NB4 (cell line): ENCODE measurements at regions not wholly inside any gene's neighbourhood (a gene's known extent, or its start where the extent isn't known, plus 50 kb on each side); places are given as distances from the start of the nearest gene placed in this dataset.

Source experiments
- DNase-seq: peaks from one replicate; pipeline ENCODE4 v3.0.0; 2010; ENCODE audit warnings: low read depth
- H3K4me3 ChIP-seq: one replicate; pipeline ENCODE4 v1.5.1; 2011; ENCODE audit warnings: mild to moderate bottlenecking, low read depth, low read length, moderate library complexity
- CTCF ChIP-seq: IDR thresholded peaks from one replicate; pipeline ENCODE4 v1.5.1; 2012; ENCODE audit warnings: low read depth, low read length
- MAX ChIP-seq: IDR thresholded peaks from 2 replicates; pipeline ENCODE4 v1.6.1; 2011; ENCODE audit warnings: low read depth, low read length
- MYC ChIP-seq: IDR thresholded peaks from 2 replicates; pipeline ENCODE4 v1.6.1; 2011; ENCODE audit warnings: low read depth, low read length
- POLR2A ChIP-seq: IDR thresholded peaks from 2 replicates; pipeline ENCODE4 v1.6.1; 2011; ENCODE audit warnings: mild to moderate bottlenecking; ENCODE audit not compliant: insufficient read length; ENCODE audit errors: extremely low read depth

DNA sequence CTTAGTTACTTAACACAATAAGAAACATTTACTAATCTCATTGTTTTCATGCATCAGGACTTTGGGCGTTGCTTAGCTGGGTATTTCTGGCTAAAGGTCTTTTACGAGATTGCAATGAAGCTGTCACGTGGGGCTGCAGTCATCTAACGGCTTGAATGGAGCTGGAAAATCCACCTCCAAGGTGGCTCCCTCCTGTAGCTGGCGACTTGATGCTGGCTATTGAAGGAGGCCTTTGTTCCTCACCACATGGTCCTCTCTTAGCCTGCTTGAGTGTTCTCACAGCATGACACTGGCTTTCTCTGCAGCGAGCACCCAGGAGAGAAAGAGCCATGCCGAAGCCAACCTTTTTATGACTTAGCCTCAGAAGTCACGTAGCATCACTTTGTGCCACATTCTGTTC is 92.0 kb downstream of the NHLRC3 start:
- TF ChIP-seq CTCF (no peak), POLR2A (no peak), MAX (no peak), MYC (no peak)
- no peak for DNase-seq
- H3K4me3 ChIP-seq, result no peak overlapping the region

GRCh38 chr13:39132286-39133230 is 94.3 kb downstream of the NHLRC3 start:
- TF ChIP-seq MAX (no peak), MYC (no peak), CTCF (no peak), POLR2A (no peak)
- DNase-seq, result no peak
- no peak overlapping the region for H3K4me3 ChIP-seq

DNA sequence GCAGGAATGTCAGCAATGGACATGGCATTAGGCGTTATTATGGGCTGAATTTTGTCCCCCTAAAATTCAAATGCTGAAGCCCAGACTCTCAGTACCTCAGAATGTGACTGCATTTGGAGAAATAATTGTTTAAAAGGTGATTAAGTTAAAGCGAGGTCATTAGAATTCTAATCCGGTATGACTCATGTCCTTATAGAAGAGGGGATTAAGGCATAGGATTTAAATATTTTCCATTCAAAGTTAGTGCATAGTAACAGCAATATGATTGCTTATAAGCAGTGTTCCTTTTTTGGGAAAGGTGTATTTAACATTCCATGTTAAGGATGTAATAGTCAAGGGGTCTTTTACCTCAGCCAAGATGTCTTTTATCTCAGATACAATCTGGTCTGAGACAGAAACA is 95.5 kb downstream of the NHLRC3 start:
- DNase-seq, result no peak
- TF ChIP-seq CTCF (no peak), MYC (no peak), MAX (no peak), POLR2A (no peak)
- no peak overlapping the region for H3K4me3 ChIP-seq

DNA sequence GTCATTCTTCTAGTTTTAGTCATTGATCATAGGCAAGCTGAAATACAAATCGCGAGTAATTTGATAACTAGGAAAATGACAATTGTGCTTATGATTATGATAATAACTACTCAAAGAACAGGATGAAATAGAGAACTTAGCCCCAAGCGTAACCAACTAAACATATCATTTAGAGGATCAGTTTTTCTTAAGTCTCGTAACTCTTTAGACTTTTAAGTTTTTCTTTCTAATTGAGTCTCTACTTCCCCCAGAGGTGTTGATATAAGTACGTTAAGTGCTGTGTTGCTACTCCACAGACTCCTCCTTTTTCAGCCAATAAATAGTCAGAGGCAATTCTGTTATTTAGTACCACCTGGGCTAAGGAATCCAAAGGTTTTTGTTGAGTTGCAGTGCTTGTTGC is 96.3 kb downstream of the NHLRC3 start:
- TF ChIP-seq POLR2A, result no peak
- TF ChIP-seq MAX, result no peak
- no peak for TF ChIP-seq MYC
- TF ChIP-seq CTCF, result no peak
- DNase-seq, result no peak
- no peak overlapping the region for H3K4me3 ChIP-seq

DNA sequence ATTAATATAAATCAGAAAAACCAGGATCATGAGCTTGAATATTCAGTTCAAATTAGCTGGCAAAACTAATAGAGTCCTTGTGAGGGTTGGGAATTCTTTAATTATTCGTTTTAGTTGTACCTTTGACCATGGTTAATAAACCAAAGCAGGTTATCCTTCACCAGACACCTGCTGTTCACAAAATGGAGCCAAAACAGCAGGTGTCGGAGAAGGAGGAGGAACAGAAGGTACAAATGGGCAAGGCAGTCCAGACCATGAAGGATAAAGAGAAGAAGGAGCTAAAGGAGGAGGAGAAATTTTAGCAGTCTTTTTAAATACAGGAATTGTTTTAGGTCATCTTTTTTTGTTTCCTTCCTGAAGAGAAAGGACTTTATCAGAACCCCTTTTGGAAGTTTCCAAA is 106.1 kb downstream of the NHLRC3 start:
- no peak overlapping the region for H3K4me3 ChIP-seq
- TF ChIP-seq CTCF, result no peak
- no peak for TF ChIP-seq POLR2A
- no peak for TF ChIP-seq MAX
- TF ChIP-seq MYC, result no peak
- no peak for DNase-seq
